ENCODE measurements at regions not wholly inside any gene's neighbourhood (a gene's known extent, or its start where the extent isn't known, plus 50 kb on each side); places are given as distances from the start of the nearest gene placed in this dataset.

DNA sequence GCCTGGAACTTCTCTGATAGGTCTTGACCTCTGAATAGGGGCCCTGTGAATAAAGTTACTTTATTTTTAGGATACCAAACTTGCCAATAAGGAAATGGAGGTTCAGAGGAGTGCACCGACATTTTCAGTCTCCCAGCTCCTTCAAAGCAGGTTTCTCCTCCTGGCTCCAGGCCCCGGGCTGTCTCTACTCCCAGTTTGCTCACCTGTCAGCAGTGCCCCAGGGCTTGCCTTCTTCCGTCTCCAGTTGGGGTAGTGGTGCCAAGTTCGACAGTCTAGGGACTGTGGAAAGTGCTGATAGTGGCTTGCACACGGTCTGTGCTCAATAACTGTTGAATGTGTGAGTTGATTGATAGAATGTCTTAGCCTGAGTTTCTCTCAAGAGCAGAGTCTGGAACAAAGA lies 149.2 kb downstream of the ACTL8 start:
- Histone ChIP-seq H2AFZ (ENCODE audit: low read depth, low read length, poor library complexity, severe bottlenecking) (no peak overlapping the region), H3K4me1 (ENCODE audit: control insufficient read depth in 1 of 2, insufficient read depth in 2 of 2, low read length in 2 of 2) (no peaks in the 10 kb centered on the region), H4K20me1 (ENCODE audit: insufficient read depth) (no peaks in the 10 kb centered on the region), H3K9ac (ENCODE audit: low read length) (no peak overlapping the region), H3K9me3 (ENCODE audit: control insufficient read depth in 1 of 2, insufficient read depth in 1 of 2, low read depth in 1 of 2, low read length in 2 of 2) (no peaks in the 10 kb centered on the region), H3K4me3 (replicated peaks in 1 of 2; ENCODE audit: low read depth in 1 of 2, low read length in 2 of 2) (no peak overlapping the region), H3K9me2 (ENCODE audit: insufficient read depth) (no peaks in the 10 kb centered on the region), H3K36me3 (ENCODE audit: control insufficient read depth in 1 of 2, insufficient read depth in 2 of 2, low read length in 2 of 2) (no peaks in the 10 kb centered on the region), H3K79me2 (ENCODE audit: insufficient read depth, low read length) (no peaks in the 10 kb centered on the region), H3K27me3 (ENCODE audit: insufficient read depth, low read length) (peaks cover 57% of the 10 kb centered on the region), H3K27ac (ENCODE audit: low read depth, low read length) (no peak overlapping the region), H3K4me2 (ENCODE audit: low read length) (no peak overlapping the region)
- ATAC-seq (no peak), DNase-seq (ENCODE audit: low read depth, low spot score) (no peak)
- ChIA-PET POLR2A (no interaction called here), CTCF (no interaction called here), RAD21 (ENCODE audit: low non-redundant PET in 1 of 2, low total read pairs in 2 of 2, uncharacterized antibody in 2 of 2, unreplicated experiment in 2 of 2) (no interaction called here)
- TF ChIP-seq ZNF274 (IDR thresholded peaks at IDR 0.05; ENCODE audit: low read depth, low read length) (no peak), SP1 (IDR thresholded peaks at IDR 0.05; ENCODE audit: low read depth) (no peak), EGR1 (IDR thresholded peaks at IDR 0.05; ENCODE audit: low read depth) (no peak), POLR2AphosphoS5 (IDR thresholded peaks at IDR 0.05; ENCODE audit: low read depth, low read length) (no peak)
- TF ChIP-seq, protein P1, sequence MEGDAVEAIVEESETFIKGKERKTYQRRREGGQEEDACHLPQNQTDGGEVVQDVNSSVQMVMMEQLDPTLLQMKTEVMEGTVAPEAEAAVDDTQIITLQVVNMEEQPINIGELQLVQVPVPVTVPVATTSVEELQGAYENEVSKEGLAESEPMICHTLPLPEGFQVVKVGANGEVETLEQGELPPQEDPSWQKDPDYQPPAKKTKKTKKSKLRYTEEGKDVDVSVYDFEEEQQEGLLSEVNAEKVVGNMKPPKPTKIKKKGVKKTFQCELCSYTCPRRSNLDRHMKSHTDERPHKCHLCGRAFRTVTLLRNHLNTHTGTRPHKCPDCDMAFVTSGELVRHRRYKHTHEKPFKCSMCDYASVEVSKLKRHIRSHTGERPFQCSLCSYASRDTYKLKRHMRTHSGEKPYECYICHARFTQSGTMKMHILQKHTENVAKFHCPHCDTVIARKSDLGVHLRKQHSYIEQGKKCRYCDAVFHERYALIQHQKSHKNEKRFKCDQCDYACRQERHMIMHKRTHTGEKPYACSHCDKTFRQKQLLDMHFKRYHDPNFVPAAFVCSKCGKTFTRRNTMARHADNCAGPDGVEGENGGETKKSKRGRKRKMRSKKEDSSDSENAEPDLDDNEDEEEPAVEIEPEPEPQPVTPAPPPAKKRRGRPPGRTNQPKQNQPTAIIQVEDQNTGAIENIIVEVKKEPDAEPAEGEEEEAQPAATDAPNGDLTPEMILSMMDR (IDR thresholded peaks at IDR 0.05 in 2 of 3, conservative IDR thresholded peaks at IDR 0.05 in 1 of 3; ENCODE audit: borderline replicate concordance in 1 of 3, insufficient read depth in 1 of 3, low read depth in 2 of 3, low read length in 2 of 3), result no peak
- TF ChIP-seq, protein P2, sequence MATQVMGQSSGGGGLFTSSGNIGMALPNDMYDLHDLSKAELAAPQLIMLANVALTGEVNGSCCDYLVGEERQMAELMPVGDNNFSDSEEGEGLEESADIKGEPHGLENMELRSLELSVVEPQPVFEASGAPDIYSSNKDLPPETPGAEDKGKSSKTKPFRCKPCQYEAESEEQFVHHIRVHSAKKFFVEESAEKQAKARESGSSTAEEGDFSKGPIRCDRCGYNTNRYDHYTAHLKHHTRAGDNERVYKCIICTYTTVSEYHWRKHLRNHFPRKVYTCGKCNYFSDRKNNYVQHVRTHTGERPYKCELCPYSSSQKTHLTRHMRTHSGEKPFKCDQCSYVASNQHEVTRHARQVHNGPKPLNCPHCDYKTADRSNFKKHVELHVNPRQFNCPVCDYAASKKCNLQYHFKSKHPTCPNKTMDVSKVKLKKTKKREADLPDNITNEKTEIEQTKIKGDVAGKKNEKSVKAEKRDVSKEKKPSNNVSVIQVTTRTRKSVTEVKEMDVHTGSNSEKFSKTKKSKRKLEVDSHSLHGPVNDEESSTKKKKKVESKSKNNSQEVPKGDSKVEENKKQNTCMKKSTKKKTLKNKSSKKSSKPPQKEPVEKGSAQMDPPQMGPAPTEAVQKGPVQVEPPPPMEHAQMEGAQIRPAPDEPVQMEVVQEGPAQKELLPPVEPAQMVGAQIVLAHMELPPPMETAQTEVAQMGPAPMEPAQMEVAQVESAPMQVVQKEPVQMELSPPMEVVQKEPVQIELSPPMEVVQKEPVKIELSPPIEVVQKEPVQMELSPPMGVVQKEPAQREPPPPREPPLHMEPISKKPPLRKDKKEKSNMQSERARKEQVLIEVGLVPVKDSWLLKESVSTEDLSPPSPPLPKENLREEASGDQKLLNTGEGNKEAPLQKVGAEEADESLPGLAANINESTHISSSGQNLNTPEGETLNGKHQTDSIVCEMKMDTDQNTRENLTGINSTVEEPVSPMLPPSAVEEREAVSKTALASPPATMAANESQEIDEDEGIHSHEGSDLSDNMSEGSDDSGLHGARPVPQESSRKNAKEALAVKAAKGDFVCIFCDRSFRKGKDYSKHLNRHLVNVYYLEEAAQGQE (IDR thresholded peaks at IDR 0.05; ENCODE audit: low read depth), result no peak
- intact Hi-C loops (cut with micrococcal nuclease), result no loop called here
- no TSS peak for BruUV-seq (replicated peaks)

Measured in HCT116 (cell line).